HTR-8/SVneo (cell line): ENCODE measurements at regions not wholly inside any gene's neighbourhood (a gene's known extent, or its start where the extent isn't known, plus 50 kb on each side); places are given as distances from the start of the nearest gene placed in this dataset.

Experiments used
- DNase-seq: peaks from one replicate; pipeline ENCODE4 v3.0.0; 2011; ENCODE audit warnings: low spot score, mixed read lengths; ENCODE audit not compliant: insufficient read length
- FAIRE-seq: peaks from 2 replicates; lab custom pipeline; 2011; peaks lifted over from hg19 to GRCh38; lab: Jason Lieb, UNC

DNA sequence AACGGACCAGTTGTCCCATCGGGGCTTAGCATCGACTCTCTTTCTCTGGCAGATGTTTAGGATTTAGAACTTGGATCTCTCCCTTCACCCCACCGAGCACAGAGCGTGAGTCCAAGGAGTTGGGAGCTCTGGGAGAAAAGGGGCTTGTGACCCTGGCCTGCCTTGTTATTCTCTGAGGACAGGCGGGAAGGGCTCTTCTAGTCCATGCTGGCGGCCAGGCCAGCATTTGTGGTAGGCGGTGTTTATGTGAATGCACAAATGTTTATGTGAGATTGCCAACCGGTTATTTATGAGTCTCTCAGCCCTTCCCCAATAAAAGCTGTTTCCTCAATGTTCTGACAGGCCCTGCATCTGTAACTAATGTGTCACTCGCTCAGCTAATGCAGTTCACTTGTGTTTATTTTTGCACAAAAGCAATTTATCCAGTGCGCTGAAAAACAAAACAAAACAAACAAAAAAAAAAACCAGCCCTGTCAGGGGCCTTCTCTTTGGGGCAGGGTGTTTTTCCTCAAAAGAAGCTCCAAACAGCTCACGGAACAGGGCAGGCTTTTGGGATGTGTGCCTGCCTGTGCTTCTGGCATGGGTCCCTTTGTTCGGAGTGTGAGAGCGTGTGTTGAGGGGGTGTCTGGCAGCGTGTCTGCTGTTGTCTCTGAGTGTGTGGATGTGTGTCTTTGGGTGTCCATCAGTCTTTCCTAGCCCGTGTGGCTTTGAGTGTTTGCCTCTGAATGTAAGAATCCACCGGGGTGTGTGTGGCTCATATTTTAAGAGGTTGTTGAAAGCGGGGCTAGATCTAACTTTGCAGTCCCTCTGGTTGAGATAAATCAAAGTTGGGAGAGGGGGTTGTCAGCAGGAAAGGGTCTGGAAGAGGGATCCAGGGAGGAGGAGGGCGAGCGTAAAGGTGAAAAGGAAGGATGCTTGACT is 52.8 kb upstream of the HAAO start:
- DNase-seq (no peak), FAIRE-seq (no peak)

DNA sequence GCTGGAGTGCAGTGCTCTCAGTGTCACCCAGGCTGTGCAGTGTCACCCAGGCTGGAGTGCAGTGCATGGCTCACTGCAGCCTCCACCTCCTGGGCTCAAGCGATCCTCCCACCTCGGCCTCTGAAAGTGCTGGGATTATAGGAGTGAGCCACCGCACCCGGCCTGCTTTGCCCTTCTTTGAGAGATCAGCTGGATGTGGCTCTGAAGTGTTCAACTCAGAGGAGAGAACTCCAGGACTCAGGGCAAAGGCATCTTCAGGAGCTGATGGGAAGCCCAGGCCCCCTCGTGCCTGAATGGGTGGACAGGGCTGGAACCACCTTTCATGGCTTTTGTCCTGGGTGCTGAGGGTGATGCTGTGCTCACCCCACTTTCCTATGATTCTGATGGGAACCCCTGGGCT is 52.0 kb upstream of the HAAO start:
- no peak for DNase-seq

DNA sequence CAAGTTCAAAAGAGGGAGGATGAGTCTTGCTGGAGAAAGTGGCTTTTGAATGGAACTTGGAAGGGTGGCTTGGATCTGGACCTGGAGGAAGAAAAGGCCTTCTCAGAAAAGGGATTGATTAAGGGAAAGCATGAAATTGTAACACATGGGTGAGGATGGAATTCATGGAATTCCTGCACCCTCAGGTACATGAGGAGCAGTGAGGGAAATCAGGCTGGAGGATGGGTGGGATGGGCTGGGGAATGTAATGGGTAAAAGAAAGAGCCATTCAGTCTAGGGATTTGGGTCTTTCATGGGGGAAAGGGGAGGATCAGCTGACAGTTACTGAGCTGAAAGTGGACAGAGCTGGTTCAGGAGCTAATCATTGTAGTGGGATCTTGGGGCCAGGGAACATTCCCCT is 51.2 kb upstream of the HAAO start:
- FAIRE-seq: no peak
- no peak for DNase-seq

More for the DNA sequence above, 52.0 kb upstream of the HAAO start:
- no peak for FAIRE-seq

DNA sequence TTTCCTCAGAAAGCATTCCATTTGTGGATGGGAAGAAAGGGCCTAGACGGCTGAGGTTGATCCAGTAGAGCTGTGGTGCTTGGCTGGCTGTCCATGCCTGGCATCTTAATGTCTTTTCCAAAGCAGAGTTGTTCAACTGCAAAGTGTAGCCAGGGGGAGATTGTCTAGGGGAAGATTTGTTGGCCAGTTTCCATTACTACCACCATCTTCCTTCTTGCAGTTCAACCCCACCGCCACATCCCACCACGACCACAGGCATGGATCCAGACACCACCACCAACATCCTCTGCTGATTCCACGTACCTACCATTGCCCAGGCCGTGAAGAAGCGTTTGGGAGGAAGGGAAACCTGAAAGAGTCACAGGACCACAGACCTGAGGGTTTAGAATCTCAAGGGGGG is 50.7 kb upstream of the HAAO start:
- DNase-seq (no peak), FAIRE-seq (no peak)

DNA sequence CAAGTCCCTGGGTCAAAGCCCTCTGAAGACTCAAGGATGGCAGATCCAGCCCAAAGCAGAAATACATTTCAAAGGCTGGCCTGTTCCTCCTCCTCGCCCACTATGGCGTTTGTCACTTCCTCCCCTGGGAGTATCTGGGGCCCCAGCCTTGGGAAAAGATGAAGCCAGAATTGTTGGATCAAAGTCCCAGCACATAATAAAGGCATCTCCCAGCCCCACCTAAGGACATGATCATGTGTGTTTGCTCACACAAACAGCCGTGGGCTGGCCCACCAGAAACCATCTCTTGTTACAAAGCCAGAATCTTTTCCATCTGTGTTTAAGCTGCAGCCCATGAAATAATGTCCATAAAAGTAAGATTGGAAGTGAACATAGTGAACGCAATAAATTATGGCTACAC is 50.1 kb upstream of the HAAO start:
- no peak for FAIRE-seq
- DNase-seq: no peak
